ENCODE measurements at regions not wholly inside any gene's neighbourhood (a gene's known extent, or its start where the extent isn't known, plus 50 kb on each side); places are given as distances from the start of the nearest gene placed in this dataset.

DNA sequence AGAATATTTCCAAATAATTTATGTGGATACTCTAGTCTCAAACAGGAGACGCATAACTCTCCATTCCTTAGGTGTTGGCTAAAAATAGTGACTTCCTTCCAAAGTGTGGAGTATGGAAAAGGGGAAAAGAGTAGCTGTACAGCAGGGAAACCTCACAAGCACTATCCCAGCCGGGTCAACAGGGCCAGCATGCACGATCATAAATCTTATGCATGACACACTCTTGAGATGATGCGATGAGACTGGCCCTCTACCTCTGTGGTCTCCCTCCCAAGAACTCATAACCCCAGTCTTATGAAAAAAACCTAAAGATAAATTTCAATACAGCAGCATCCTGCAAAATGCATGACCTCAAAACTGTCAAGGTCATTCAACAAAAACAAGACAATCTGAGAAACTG lies 197.3 kb downstream of the TEX36 start:
- no peak for FAIRE-seq

DNA sequence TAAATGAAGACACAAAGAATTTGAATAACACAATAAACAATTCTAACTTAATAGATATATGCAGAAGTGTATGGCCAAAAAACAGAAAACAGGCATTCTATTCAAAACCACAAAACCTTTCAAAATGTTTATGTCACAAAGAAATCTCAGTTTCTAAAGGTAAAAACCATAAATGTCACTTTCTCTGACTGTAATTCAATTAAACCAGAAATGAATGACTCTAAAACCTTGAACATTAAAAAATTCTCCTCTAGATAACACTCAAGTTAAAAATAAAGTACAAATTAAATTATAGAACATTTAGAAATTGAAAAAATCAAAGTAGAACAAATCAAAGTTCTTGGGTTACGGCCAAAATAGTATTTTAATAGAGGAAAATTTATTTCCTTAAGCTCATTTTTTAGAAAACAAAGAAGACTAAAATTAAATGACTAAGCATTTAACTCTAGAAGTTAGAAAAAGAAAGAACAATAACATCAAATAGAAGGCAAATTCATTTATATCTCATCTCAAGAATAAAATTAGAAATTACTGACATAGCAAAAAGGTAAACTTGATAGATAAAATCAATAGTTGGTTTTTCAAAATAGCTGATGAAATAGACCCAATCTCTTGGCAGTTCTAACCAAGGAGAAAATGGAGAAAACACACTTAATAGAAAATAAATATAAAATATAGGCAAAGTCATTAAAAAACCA lies 198.8 kb downstream of the TEX36 start:
- no peak overlapping the region for H3K27ac ChIP-seq
- H3K4me3 ChIP-seq: no peak overlapping the region
- FAIRE-seq: no peak
- H3K4me1 ChIP-seq: no peaks in the 10 kb centered on the region
- H3K4me2 ChIP-seq: no peak overlapping the region
- WGBS (ENCODE audit: missing lambda C conversion rate): 38% methylated on average over 1 of the region's 1 CpG
- TF ChIP-seq EHF (CRISPR knock-in tag; IDR thresholded peaks at IDR 0.05) (no peak), HOXB13 (CRISPR knock-in tag; IDR thresholded peaks at IDR 0.05; ENCODE audit: low read depth) (no peak), MAFK (IDR thresholded peaks at IDR 0.05; ENCODE audit: partially characterized antibody) (peak; percentile 69)
- no peak for DNase-seq (ENCODE audit: low read depth in 1 of 2, low spot score in 1 of 2)
- ChIA-PET CTCF (interaction anchor here (1.2 kb wide), 1 partner anchor 19 kb away, joined by 3 read pairs; no protein-coding TSS in a partner anchor), POLR2A (no interaction called here)
- H3K9me3 ChIP-seq: no peaks in the 10 kb centered on the region
- no peak for ATAC-seq

More for the DNA sequence above, 197.3 kb downstream of the TEX36 start:
- no peak for ATAC-seq
- no peaks in the 10 kb centered on the region for H3K9me3 ChIP-seq
- ChIA-PET CTCF (interaction anchor here (1.2 kb wide), 1 partner anchor 18 kb away, joined by 3 read pairs; no protein-coding TSS in a partner anchor), POLR2A (no interaction called here)
- H3K27ac ChIP-seq: no peak overlapping the region
- WGBS (ENCODE audit: missing lambda C conversion rate): 40% methylated on average over 4 of the region's 4 CpGs
- TF ChIP-seq CHD2 (IDR thresholded peaks at IDR 0.05; ENCODE audit: low read length, partially characterized antibody) (no peak), NR3C1 (IDR thresholded peaks at IDR 0.05) (no peak), SREBF2 (IDR thresholded peaks at IDR 0.05) (no peak), EP300 (IDR thresholded peaks at IDR 0.05) (no peak), GATA3 (IDR thresholded peaks at IDR 0.05; ENCODE audit: borderline replicate concordance) (no peak), POLR2AphosphoS2 (conservative IDR thresholded peaks at IDR 0.05; ENCODE audit: low read length) (no peak), HOXA7 (CRISPR knock-in tag; IDR thresholded peaks at IDR 0.05) (no peak), ZNF302 (CRISPR knock-in tag; IDR thresholded peaks at IDR 0.05) (no peak), HOXB13 (CRISPR knock-in tag; IDR thresholded peaks at IDR 0.05; ENCODE audit: low read depth) (no peak), FOSL2 (IDR thresholded peaks at IDR 0.05) (no peak), FOSL2 (CRISPR knock-in tag; IDR thresholded peaks at IDR 0.05) (no peak), HOXB5 (CRISPR knock-in tag; IDR thresholded peaks at IDR 0.05) (no peak), CHD4 (IDR thresholded peaks at IDR 0.05; ENCODE audit: borderline replicate concordance) (no peak)
- TF ChIP-seq, protein P1, sequence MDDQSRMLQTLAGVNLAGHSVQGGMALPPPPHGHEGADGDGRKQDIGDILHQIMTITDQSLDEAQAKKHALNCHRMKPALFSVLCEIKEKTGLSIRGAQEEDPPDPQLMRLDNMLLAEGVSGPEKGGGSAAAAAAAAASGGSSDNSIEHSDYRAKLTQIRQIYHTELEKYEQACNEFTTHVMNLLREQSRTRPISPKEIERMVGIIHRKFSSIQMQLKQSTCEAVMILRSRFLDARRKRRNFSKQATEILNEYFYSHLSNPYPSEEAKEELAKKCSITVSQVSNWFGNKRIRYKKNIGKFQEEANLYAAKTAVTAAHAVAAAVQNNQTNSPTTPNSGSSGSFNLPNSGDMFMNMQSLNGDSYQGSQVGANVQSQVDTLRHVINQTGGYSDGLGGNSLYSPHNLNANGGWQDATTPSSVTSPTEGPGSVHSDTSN (IDR thresholded peaks at IDR 0.05): no peak
- TF ChIP-seq, protein P2, sequence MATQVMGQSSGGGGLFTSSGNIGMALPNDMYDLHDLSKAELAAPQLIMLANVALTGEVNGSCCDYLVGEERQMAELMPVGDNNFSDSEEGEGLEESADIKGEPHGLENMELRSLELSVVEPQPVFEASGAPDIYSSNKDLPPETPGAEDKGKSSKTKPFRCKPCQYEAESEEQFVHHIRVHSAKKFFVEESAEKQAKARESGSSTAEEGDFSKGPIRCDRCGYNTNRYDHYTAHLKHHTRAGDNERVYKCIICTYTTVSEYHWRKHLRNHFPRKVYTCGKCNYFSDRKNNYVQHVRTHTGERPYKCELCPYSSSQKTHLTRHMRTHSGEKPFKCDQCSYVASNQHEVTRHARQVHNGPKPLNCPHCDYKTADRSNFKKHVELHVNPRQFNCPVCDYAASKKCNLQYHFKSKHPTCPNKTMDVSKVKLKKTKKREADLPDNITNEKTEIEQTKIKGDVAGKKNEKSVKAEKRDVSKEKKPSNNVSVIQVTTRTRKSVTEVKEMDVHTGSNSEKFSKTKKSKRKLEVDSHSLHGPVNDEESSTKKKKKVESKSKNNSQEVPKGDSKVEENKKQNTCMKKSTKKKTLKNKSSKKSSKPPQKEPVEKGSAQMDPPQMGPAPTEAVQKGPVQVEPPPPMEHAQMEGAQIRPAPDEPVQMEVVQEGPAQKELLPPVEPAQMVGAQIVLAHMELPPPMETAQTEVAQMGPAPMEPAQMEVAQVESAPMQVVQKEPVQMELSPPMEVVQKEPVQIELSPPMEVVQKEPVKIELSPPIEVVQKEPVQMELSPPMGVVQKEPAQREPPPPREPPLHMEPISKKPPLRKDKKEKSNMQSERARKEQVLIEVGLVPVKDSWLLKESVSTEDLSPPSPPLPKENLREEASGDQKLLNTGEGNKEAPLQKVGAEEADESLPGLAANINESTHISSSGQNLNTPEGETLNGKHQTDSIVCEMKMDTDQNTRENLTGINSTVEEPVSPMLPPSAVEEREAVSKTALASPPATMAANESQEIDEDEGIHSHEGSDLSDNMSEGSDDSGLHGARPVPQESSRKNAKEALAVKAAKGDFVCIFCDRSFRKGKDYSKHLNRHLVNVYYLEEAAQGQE (IDR thresholded peaks at IDR 0.05): no peak
- H3K4me3 ChIP-seq: no peak overlapping the region
- no peaks in the 10 kb centered on the region for H3K4me1 ChIP-seq
- H3K4me2 ChIP-seq: no peak overlapping the region
- DNase-seq (ENCODE audit: low read depth in 1 of 2, low spot score in 1 of 2): no peak

DNA sequence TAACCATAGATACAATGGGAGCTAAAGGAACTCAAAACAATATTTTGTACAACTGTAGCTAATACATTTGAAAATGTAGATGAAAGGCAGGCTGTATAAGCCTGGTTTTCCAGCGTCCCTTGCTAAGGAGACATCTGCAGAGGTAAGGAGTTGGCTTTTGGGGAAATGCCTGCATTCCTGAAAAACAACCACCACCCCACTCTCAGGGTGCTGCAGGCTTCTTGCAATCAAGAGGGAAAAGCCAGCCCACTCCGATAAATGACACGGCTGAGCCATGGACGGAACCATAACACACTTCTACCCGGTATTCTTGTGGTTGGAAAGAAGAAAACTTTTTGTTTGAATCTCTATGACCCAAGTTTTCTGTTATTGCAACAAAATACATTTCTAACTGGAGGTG lies 200.3 kb downstream of the TEX36 start:
- Histone ChIP-seq H3K4me2 (no peak overlapping the region), H3K4me3 (no peak overlapping the region), H3K4me1 (no peaks in the 10 kb centered on the region), H3K27ac (no peak overlapping the region), H3K9me3 (no peaks in the 10 kb centered on the region)
- DNase-seq (ENCODE audit: low read depth in 1 of 2, low spot score in 1 of 2) (no peak), FAIRE-seq (no peak), ATAC-seq (no peak)
- ChIA-PET POLR2A (no interaction called here), CTCF (interaction anchor here (0.7 kb wide), 2 partner anchors 71 to 90 kb away, joined by 3 to 4 read pairs; no protein-coding TSS in a partner anchor)
- 43% methylated on average over 5 of the region's 5 CpGs for WGBS (ENCODE audit: missing lambda C conversion rate)
- TF ChIP-seq, protein P3, sequence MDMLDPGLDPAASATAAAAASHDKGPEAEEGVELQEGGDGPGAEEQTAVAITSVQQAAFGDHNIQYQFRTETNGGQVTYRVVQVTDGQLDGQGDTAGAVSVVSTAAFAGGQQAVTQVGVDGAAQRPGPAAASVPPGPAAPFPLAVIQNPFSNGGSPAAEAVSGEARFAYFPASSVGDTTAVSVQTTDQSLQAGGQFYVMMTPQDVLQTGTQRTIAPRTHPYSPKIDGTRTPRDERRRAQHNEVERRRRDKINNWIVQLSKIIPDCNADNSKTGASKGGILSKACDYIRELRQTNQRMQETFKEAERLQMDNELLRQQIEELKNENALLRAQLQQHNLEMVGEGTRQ (IDR thresholded peaks at IDR 0.05): no peak
- TF ChIP-seq, protein P4, sequence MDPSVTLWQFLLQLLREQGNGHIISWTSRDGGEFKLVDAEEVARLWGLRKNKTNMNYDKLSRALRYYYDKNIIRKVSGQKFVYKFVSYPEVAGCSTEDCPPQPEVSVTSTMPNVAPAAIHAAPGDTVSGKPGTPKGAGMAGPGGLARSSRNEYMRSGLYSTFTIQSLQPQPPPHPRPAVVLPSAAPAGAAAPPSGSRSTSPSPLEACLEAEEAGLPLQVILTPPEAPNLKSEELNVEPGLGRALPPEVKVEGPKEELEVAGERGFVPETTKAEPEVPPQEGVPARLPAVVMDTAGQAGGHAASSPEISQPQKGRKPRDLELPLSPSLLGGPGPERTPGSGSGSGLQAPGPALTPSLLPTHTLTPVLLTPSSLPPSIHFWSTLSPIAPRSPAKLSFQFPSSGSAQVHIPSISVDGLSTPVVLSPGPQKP (IDR thresholded peaks at IDR 0.05; ENCODE audit: low read depth, low read length): no peak
- TF ChIP-seq RCOR1 (IDR thresholded peaks at IDR 0.05; ENCODE audit: low read depth, low read length): no peak
- TF ChIP-seq KDM5A (IDR thresholded peaks at IDR 0.05): no peak
- no peak for TF ChIP-seq RFX5 (IDR thresholded peaks at IDR 0.05)
- TF ChIP-seq, protein P5, sequence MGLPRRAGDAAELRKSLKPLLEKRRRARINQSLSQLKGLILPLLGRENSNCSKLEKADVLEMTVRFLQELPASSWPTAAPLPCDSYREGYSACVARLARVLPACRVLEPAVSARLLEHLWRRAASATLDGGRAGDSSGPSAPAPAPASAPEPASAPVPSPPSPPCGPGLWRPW (IDR thresholded peaks at IDR 0.05): no peak
- TF ChIP-seq EP300 (IDR thresholded peaks at IDR 0.05): no peak
- no peak for TF ChIP-seq HOXA7 (CRISPR knock-in tag; IDR thresholded peaks at IDR 0.05)
- no peak for TF ChIP-seq JUNB (IDR thresholded peaks at IDR 0.05)
- TF ChIP-seq, protein P6, sequence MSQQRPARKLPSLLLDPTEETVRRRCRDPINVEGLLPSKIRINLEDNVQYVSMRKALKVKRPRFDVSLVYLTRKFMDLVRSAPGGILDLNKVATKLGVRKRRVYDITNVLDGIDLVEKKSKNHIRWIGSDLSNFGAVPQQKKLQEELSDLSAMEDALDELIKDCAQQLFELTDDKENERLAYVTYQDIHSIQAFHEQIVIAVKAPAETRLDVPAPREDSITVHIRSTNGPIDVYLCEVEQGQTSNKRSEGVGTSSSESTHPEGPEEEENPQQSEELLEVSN (IDR thresholded peaks at IDR 0.05; ENCODE audit: borderline replicate concordance, low read depth): no peak
- no peak for TF ChIP-seq MYC (IDR thresholded peaks at IDR 0.05; ENCODE audit: borderline replicate concordance, low read length)
- TF ChIP-seq CHD2 (IDR thresholded peaks at IDR 0.05; ENCODE audit: low read length, partially characterized antibody): no peak

All from A549 (cell line).